HG03139 (cell line): ENCODE measurements at regions not wholly inside any gene's neighbourhood (a gene's known extent, or its start where the extent isn't known, plus 50 kb on each side); places are given as distances from the start of the nearest gene placed in this dataset.
"Not testable (repeated sequence)": the region's sequence is repeated elsewhere in the genome, so short reads cannot be mapped to it uniquely, and the experiment has no call there.

ENCODE experiments used
- ATAC-seq: cut with Tn5 transposase; IDR thresholded peaks from one replicate; pipeline ENCODE4 v1.9.1; 2021; ENCODE audit not compliant: unreplicated experiment

DNA sequence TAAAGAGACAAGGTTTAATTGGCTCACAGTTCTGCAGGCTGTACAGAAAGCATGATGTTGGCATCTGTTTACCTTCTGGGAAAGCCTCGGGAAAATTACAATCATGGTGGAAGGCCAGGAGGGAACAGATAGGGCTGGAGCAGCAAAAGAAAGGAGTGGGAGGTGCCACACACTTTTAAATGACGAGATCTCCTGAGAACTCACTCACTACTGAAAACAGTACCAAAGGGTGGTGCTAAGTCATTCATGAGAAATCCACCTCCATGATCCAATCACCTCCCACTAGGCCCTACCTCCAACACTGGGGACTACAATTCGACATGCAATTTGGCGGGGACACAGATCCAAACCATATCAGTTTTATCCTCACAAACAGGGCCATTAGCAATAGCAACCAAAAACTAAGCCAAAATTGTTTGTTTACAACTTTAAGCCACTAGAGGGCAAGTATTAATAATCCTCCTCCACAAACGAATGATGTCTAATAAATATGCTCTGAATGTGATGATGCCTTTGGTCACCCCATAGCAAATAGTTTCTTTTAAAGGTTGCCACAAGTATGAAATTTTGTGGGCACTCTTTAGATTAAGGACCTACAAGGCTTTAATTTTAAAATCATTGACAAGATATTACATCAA is 129.2 kb upstream of the NRBF2 start:
- ATAC-seq: no peak

DNA sequence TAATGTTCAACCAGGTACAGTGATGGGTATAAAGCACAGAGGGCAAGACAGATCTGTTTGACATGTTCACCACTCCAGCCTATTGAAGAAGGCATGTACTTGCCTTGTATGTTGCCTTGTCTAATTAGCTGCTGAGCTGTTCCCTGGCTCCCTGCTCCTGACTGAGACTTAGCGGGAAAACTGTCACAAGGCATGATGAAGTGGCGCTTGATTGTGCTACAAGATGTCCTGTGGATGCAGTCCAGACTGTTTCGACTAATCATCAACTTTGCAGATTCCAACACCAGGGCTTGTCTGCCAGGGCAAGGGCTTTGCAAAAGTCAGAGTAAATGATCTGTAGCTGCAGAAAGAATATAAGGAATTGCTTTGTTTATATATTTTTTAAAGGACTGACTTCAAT is 136.2 kb upstream of the NRBF2 start:
- ATAC-seq: no peak

DNA sequence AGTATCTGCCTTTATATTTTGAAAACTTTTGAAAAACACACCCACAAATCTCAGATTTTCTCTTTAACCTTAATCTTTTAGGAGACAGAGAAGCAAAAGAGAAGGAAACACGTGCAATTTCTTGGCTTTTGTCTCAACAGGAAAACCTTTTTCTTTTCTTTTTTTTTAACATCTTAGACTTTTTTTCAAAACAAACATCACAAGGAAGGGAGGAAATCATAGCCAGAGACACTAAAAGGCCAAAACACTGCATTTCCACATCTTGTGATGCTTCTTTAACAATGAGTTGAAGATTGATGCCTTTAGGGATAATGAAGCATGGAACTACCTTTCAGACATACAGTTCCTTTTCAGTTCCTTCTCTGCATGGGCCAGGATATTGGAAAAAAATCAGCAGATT is 136.6 kb upstream of the NRBF2 start:
- ATAC-seq: no peak

DNA sequence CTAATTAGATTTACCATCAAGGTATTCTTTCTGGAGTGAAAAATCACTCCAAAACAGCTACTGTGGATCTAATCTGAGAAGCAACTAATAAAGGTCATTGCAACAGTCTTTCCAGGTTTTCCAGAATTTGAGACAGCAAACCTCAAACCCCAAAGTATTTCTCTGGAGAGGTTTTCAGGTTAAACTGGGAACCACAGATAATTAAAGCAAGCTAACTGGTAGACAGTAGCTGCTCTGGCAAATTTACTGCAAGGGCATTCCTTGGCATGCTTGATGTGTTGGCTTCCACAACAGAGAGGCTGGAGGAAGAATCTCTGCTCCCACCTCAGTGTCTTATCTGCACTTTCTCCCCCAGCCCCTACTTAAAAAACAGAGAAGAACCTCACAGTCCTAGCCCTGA is 140.0 kb upstream of the NRBF2 start:
- no peak for ATAC-seq

DNA sequence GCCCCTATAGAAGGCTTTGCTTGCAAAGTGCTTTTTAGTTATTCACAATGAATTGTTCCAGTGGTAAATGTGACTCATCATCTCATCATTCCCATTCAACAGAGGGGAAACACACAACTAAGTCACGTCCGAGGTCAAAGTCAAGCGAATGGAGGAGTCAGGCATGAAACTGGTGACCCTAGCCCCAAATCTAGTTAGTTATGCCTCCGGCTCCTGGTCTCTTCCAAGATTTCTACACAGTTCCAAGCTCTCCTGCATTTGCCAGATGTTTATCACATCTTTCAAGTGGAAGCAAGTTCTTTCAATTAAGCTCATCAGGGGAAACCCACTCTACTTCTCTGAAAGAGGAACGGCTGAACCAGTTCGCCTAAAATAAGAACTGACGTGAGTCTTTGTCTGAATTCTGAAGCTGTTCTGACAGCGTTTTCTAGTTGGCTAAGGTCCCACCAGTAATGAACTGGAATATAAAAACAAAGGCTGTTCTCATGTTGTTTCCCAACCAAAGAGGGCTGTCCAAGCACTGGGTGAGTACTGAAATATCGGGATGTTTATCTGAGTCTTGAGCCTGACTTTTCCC is 140.9 kb upstream of the NRBF2 start:
- no peak for ATAC-seq

DNA sequence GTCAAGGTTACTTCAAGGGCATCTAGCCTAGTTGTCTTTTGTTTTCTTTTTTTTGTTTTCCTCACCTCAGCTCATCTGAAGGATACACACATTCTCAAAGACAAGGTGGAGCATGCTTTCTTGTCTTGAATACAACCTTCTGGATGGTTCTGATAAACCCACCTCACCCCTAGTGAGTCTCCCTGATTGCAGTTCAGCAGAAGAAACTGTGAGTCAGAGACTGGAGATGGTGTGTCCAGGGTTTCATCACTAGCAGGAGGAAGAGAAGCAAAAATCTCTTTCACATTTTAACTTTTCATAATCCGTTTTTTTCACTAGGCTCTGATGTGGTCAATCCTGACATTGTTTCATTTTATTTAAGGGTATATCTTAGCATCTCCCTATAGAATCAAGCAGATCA is 143.0 kb upstream of the NRBF2 start:
- ATAC-seq: no peak

DNA sequence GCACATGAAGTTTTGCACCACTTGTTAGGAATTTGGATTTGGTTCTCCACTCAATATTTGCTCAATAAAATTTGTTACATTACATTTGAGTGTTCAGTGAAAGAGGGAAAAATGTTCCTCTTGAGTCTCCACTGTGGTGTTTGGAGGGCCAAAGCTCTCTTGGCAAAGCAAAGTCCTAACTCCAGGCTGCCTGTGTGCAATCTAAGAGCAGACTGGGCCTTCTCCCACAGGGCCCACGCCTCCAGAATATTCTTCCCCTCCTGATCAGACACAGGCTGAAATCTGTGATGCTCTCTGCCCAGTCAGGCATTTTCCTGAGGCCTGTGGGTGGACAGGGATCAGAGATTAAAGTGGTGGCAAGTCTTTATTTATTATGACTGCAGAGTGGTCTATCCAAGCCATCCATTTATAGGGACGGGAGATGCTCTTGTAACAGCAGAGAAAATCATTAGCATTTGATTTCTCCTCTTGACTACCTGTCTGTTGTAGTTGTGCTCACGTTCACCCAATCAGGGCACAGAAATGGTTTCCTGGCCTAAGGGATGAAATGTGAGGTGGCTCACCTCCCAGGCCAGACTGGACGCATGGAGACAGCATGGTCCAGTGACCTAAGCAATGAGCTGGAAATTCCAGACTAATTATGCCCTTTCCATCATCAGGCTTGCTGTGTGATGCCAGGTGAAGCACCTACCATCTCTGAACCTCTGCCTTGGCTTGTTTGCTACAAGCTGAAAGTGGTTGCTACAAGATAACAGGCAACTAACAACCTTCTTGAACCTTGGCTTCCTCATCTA is 147.1 kb upstream of the NRBF2 start:
- ATAC-seq: no peak

DNA sequence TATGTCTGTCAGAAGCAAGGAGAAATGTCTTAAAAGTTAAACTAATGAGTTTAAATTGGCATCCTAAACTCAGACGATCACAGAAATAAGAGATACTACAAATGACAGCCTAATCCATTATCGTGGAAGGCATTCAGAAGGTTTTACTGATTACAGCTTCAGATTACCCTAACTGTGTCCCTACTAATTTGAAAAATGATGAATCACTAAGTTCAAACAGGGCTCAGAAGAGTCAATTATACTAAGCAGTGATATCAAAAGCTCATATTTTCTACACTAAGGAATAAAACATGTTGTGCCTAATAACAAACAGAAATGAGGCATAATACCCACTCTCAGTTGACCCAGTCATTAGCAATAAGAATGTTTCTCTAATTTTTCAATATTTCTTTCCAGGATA is 152.0 kb upstream of the NRBF2 start:
- no peak for ATAC-seq

DNA sequence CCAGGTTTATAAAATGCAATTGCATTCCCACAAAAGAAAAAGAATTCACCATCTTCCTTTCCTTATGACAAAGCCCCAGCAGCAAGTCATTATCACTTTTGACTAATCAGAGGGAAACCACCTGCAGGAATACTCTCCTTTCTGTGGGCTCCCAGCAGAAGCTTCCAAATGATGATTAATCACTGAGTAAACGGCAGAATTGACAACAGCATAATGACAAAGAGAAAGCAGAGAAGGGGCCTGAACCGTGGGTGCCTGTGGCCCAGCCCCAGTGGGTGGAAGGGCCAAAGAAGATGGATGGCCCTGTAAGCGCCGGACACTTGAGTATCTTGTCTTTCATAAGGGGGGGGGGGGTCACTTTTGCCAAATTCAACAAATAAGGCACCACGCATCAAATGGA is 152.4 kb upstream of the NRBF2 start:
- ATAC-seq: no peak

DNA sequence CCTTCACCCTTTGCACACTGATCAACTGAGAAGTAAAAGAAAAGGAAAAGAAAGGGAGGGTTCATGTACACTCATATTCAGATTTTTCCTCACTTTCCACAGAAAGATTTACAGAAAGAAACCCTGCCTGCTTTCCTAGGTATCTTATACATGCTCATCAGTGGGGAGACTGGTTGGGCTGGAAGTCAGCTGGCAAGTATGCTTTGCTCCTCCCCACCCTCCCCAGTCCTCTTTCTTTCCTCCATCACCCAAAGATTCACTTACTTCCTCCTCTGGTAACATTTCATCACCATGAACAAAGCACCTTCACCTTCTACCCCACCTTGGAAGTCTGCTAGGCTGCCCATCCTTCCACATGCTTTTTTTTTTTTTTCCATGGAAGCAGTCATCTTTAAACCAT is 153.2 kb upstream of the NRBF2 start:
- ATAC-seq: no peak

DNA sequence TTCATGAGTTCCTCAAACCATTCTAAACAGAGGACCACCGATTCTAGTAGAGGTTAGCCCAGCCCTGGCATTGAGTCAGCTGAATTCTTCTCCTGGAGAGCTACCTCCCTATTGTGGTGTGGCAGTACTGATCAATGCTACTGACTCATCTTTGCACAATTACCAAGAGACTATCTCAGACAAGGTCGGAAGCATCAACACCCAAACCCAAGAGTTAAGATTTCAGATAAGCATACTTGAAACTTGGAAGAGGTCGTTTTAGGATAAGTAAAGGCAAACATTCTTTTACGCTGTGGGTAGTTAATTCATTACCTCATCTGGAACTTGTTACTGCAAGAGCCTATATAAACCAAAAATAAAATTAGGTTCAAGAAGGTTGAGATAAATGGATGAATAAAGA is 154.6 kb upstream of the NRBF2 start:
- no peak for ATAC-seq

DNA sequence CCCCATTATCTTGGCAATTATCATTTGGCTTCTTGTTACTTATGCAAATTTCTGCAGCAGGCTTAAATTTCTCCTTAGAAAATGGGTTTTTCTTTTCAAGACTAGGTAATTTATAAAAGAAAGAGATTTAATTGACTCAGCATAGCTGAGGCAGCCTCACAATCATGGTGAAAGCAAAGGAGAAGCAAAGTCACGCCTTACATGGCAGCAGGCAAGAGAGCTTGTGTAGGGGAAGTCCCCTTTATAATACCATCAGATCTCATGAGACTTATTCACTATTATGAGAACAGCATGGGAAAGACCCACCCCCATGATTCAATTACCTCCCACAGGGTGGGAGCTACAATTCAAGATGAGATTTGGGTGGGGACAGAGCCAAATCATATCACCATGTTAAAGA is 158.3 kb upstream of the NRBF2 start:
- not testable (repeated sequence) for ATAC-seq

DNA sequence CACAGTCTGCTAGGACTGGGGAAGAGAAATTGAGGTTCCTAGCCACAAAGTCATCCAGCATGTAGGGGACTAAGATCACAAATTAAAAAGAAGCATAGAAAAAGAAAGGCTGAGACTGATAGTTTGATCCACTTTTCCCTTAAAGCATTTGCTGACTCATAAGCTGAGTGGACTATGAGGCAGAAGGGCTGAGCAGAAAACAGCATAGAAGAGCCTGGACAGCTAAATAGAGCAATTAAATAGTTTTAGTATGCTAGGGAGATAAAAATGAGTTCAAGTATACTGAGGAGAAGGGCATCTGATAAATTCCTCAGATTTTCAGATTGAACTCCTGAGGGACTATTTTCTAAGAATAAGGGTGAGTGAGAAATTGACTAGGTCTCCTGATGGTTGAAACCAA is 155.9 kb upstream of the EGR2 start:
- ATAC-seq: no peak

DNA sequence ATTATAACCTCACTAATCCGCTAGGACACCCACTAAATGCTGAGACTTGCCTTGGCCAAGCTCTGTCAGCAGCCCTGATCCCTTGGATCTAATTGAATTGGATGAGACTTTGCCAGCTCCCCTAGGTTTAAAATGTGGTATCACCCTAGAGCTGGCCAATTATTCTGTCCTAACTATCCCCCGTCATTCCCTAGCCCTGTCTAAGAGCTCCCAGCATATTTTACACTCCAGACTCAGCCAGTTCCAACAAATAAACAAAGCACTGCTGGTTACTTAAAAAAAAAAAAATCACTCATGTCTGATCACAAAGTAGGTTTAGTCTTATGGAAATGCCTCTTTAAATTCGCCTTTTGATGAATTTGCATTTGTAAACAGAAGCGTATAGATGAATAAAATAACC is 147.9 kb upstream of the EGR2 start:
- no peak for ATAC-seq

DNA sequence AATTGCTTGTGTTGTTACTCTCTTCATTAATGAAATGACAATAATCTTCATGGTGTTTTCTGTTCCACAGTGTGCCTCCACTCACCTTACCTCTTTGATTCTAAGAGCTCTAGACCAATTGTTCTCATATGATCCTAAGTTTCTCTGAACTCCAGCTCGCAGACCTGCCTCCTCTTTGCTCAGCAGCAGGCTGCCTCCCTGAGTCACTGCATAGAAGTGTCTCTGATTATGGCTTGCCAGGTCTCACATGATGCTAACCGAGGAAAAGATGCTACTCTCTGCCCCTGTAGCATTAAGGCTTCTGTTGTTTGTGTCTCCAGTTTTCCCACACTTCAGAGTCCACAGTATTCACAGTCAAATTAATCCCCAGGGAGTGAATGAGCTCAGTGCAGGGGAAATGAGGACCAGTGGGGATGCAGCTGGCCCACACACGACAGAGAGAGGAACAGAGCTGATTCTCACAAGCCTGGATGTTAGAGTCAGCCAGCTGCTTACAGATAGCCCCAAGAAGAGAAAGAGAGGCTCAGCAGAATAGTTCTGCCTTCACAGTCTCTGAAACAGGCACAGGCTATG is 145.9 kb upstream of the EGR2 start:
- no peak for ATAC-seq

DNA sequence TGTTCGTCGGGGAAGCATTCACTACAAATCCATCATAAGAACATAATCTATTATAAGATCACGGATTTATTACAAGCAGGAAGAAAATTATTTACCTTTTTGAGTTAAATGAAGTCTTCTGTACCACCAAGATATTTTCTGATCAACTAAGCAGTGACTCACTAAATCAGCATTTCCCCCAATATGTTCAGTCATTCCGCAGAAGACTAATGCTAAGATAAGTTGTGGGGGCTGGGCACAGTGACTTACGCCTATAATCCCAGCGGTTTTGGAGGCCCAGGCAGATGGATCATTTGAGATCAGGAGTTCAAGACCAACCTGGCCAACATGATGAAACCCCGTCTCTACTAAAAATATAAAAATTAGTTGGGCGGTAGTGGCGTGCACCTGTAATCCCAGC is 144.2 kb upstream of the EGR2 start:
- ATAC-seq: no peak

DNA sequence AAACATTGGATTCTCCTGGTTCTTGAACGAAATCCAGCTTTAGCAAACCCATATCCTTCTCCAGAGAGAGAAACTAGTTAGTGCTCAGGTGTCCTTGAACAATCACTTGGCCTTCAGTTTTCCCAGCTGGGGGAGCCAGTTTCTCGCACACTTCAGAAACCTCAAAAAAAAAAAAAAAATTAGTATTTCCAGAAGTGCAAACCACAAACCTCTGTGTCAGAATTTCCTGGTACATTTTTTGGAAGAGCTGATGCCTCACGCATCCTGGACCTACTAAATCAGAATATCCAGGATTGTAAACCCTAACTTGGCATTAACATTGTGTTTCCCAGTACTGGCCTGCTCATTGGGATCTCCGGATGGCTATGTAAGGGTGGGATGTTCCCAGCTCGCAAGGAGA is 143.4 kb upstream of the EGR2 start:
- ATAC-seq: no peak

DNA sequence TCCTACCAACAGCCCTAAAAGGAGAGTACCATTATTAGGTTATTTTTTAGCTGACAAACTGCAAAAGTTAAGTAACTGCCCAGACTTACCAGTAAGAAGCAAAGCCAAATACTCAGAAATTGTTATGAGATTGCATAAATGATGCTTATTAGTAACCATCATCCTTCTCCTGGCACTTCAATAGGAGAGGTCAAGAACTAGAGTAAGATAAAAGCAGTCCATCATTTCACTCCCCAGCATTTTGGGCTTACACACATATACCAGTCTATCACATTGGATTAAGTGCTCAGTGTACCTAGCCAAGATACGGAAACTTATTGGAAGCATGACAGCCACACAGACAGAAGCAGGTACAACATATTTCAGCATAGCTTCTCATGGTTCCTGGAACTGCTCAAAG is 142.8 kb upstream of the EGR2 start:
- no peak for ATAC-seq

DNA sequence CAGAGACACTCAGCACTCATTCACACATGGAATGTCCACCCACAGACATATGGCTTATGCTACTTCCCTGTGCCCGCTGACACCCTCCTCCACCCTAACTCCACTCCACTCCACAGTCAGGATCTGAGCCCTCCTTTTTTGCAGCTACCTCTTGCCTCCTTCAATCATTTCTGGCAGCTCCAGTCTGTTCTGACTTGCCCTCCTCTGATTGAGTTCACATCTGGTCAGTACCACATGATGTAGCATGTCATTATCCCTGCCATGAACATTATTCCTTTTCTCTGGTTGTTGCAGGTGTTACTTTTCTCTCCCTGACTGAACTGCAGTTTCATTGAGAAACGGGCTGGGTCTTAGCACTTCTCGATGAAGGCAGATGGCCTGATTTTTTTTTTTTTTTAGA is 130.1 kb upstream of the EGR2 start:
- no peak for ATAC-seq

DNA sequence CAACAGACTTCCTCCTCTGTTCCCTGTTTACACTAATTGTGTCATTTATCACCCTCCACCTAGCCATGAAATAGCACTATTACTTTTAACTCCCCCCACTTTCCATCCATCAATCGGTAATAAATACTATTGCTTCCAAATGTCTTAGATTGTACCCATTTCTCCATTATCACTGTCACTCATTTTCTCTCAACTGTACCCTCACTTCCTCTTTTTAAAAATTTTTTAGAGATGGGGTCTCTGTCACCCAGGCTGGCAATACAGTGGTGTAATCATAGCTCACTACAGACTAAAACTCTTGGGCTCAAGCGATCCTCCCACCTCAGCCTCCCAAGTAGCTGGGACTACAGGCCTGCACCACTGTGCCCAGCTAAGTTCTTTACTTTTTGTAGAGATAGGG is 123.5 kb upstream of the EGR2 start:
- ATAC-seq: no peak

DNA sequence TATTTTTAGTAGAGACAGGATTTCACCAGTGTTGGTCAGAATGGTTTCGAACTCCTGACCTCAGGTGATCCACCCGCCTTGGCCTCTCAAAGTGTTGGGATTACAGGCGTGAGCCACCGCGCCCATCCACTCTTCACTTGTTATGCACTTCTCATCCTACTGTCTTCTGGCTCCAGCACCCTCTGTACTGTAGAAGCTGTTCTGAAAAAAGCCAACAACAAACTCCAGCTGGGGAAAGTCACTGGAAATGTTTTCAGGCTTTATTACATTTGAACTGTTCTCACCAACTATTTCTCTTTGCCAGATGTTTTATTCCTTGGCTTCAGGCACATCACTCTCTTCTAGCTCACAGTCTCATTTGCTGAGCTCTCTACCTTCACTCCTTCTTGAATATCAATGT is 122.5 kb upstream of the EGR2 start:
- ATAC-seq: no peak

DNA sequence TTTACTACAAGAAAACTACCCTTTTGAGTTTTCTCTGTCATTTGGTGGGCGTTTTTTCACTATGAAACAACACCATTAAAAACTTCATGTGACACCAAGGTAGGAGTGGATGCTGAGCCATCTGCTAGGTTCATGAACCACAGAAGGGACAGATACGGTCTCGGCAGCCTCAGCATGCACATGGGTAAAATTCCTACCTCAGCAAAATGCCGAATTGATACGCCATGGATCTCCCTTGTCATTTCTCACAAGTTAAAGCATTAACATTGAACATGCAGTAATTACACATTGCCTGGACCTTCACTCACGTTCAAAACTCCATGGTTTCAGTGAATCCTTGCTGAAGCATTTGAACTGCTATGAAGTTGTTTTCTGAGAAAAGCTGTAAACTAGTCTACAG is 121.5 kb upstream of the EGR2 start:
- no peak for ATAC-seq
